Liver (tissue), 3 donors: ENCODE measurements at regions not wholly inside any gene's neighbourhood (a gene's known extent, or its start where the extent isn't known, plus 50 kb on each side); places are given as distances from the start of the nearest gene placed in this dataset.

Experiments used
- EGR1 ChIP-seq, 2 donors: IDR thresholded peaks; 2 replicates each; pipeline ENCODE4 v1.6.1; 2016 to 2018; ENCODE audit warnings: antibody characterized with exemption in 2 of 2, low read depth in 2 of 2
- FOXA1 ChIP-seq: IDR thresholded peaks from 2 replicates; pipeline ENCODE4 v1.6.1; 2016; ENCODE audit warnings: antibody characterized with exemption
- GABPA ChIP-seq, 2 donors: IDR thresholded peaks in 1 of 2; conservative IDR thresholded peaks in 1 of 2; 2 replicates each; pipeline ENCODE4 v1.6.1; 2016; ENCODE audit warnings: antibody characterized with exemption in 2 of 2, mild to moderate bottlenecking in 1 of 2, moderate library complexity in 1 of 2
- TF ChIP-seq, protein P1 (sequence below): fragments of 150-350 bp; IDR thresholded peaks from 2 replicates; pipeline ENCODE4 v1.5.1; 2017; ENCODE audit warnings: improper control_type of control experiment, low read depth, low read length; ENCODE audit not compliant: missing input control
- TF ChIP-seq, protein P2 (sequence below): IDR thresholded peaks from 2 replicates; pipeline ENCODE4 v1.6.1; 2016; ENCODE audit warnings: antibody characterized with exemption
- TF ChIP-seq, protein P3 (sequence below): IDR thresholded peaks from 2 replicates; pipeline ENCODE4 v1.6.1; 2016; ENCODE audit warnings: antibody characterized with exemption
- TF ChIP-seq, protein P4 (sequence below): IDR thresholded peaks from 2 replicates; pipeline ENCODE4 v1.6.1; 2016; ENCODE audit warnings: antibody characterized with exemption, mild to moderate bottlenecking
- donor health status: healthy.
- donor health status: healthy.

DNA sequence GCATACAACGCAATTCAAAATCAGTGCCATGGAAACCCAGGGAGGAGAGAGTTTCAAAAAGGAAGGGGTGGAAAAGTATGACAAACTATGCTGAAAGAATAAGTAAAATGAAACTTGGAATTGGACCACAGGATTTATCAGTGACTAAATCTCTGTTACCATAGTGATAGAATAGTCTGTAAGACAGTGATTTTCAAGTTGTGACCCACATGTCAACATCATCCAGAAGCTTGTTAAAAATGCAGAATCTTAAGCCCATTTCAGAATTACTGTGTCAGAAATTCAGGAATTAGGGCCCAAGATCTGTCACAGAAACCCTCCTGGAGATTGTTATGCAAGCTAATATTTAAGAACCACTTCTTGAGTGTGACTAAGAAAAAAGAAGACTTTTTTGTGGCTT is 417.7 kb upstream of the JAG1 start:
- no peak for TF ChIP-seq GABPA (IDR thresholded peaks at IDR 0.05 in 1 of 2, conservative IDR thresholded peaks at IDR 0.05 in 1 of 2)
- TF ChIP-seq FOXA1 = no peak
- TF ChIP-seq, protein P1, sequence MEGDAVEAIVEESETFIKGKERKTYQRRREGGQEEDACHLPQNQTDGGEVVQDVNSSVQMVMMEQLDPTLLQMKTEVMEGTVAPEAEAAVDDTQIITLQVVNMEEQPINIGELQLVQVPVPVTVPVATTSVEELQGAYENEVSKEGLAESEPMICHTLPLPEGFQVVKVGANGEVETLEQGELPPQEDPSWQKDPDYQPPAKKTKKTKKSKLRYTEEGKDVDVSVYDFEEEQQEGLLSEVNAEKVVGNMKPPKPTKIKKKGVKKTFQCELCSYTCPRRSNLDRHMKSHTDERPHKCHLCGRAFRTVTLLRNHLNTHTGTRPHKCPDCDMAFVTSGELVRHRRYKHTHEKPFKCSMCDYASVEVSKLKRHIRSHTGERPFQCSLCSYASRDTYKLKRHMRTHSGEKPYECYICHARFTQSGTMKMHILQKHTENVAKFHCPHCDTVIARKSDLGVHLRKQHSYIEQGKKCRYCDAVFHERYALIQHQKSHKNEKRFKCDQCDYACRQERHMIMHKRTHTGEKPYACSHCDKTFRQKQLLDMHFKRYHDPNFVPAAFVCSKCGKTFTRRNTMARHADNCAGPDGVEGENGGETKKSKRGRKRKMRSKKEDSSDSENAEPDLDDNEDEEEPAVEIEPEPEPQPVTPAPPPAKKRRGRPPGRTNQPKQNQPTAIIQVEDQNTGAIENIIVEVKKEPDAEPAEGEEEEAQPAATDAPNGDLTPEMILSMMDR = no peak
- TF ChIP-seq, protein P2, sequence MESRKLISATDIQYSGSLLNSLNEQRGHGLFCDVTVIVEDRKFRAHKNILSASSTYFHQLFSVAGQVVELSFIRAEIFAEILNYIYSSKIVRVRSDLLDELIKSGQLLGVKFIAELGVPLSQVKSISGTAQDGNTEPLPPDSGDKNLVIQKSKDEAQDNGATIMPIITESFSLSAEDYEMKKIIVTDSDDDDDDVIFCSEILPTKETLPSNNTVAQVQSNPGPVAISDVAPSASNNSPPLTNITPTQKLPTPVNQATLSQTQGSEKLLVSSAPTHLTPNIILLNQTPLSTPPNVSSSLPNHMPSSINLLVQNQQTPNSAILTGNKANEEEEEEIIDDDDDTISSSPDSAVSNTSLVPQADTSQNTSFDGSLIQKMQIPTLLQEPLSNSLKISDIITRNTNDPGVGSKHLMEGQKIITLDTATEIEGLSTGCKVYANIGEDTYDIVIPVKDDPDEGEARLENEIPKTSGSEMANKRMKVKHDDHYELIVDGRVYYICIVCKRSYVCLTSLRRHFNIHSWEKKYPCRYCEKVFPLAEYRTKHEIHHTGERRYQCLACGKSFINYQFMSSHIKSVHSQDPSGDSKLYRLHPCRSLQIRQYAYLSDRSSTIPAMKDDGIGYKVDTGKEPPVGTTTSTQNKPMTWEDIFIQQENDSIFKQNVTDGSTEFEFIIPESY = no peak
- TF ChIP-seq EGR1 (IDR thresholded peaks at IDR 0.05; ENCODE audit: low read depth in 2 of 2) = no peak
- TF ChIP-seq, protein P3, sequence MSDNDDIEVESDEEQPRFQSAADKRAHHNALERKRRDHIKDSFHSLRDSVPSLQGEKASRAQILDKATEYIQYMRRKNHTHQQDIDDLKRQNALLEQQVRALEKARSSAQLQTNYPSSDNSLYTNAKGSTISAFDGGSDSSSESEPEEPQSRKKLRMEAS = no peak
- TF ChIP-seq, protein P4, sequence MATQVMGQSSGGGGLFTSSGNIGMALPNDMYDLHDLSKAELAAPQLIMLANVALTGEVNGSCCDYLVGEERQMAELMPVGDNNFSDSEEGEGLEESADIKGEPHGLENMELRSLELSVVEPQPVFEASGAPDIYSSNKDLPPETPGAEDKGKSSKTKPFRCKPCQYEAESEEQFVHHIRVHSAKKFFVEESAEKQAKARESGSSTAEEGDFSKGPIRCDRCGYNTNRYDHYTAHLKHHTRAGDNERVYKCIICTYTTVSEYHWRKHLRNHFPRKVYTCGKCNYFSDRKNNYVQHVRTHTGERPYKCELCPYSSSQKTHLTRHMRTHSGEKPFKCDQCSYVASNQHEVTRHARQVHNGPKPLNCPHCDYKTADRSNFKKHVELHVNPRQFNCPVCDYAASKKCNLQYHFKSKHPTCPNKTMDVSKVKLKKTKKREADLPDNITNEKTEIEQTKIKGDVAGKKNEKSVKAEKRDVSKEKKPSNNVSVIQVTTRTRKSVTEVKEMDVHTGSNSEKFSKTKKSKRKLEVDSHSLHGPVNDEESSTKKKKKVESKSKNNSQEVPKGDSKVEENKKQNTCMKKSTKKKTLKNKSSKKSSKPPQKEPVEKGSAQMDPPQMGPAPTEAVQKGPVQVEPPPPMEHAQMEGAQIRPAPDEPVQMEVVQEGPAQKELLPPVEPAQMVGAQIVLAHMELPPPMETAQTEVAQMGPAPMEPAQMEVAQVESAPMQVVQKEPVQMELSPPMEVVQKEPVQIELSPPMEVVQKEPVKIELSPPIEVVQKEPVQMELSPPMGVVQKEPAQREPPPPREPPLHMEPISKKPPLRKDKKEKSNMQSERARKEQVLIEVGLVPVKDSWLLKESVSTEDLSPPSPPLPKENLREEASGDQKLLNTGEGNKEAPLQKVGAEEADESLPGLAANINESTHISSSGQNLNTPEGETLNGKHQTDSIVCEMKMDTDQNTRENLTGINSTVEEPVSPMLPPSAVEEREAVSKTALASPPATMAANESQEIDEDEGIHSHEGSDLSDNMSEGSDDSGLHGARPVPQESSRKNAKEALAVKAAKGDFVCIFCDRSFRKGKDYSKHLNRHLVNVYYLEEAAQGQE = no peak
